ENCODE measurements at regions not wholly inside any gene's neighbourhood (a gene's known extent, or its start where the extent isn't known, plus 50 kb on each side); places are given as distances from the start of the nearest gene placed in this dataset.

GRCh38 chr5:5031665-5032064 lies 108.5 kb upstream of the ADAMTS16 start:
- no peak for TF ChIP-seq CTCF (IDR thresholded peaks at IDR 0.05)
- TF ChIP-seq POLR2AphosphoS5 (IDR thresholded peaks at IDR 0.05; ENCODE audit: insufficient read depth in 1 of 2, low read depth in 1 of 2): no peak
